ENCODE measurements at regions not wholly inside any gene's neighbourhood (a gene's known extent, or its start where the extent isn't known, plus 50 kb on each side); places are given as distances from the start of the nearest gene placed in this dataset.

DNA sequence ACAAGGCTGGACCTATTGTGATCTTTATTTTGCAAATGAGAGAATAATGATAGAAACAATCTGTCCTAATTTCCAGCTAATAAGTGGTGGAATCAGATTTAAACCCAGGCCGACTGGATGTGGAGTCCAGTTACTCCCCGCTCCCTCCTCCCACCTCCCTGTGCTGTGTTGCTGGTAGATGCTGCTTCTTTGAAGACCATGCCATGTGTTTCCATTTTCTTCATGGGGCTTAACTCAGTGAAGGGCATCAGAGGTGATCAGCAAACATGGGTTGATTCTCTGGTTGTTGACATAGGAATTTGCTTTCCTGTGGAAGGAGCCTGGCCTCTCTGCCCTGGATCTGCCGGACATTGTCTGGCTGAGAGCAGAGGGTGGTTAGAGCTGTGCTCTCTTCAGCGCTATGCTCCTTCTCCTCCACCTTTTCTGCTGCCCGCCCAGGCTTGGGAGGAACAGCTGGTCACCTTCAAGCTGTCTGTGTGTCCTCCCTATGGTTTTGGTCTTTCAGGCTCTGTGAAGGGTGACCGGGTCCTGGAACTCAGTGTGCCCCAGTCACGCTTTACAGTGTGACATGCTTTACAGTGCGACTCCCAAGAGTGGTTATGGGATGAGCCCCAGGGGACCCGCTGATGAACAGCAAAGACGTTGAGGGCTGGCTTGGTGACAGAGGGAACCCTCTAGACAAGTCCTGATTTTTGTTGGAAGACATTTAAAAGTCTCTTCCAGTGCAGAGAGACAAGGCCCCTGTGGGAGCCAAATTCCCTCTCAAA, 68.4 kb upstream of the RPS23 start:
- no peak for TF ChIP-seq EZH2phosphoT487 (IDR thresholded peaks at IDR 0.05; ENCODE audit: borderline replicate concordance, low read depth, low read length)
- TF ChIP-seq, protein P1, sequence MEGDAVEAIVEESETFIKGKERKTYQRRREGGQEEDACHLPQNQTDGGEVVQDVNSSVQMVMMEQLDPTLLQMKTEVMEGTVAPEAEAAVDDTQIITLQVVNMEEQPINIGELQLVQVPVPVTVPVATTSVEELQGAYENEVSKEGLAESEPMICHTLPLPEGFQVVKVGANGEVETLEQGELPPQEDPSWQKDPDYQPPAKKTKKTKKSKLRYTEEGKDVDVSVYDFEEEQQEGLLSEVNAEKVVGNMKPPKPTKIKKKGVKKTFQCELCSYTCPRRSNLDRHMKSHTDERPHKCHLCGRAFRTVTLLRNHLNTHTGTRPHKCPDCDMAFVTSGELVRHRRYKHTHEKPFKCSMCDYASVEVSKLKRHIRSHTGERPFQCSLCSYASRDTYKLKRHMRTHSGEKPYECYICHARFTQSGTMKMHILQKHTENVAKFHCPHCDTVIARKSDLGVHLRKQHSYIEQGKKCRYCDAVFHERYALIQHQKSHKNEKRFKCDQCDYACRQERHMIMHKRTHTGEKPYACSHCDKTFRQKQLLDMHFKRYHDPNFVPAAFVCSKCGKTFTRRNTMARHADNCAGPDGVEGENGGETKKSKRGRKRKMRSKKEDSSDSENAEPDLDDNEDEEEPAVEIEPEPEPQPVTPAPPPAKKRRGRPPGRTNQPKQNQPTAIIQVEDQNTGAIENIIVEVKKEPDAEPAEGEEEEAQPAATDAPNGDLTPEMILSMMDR (conservative IDR thresholded peaks at IDR 0.05; ENCODE audit: low read length), result no peak
- Histone ChIP-seq H2AFZ (ENCODE audit: low read length) (no peak overlapping the region), H3K4me1 (ENCODE audit: insufficient read depth, low read length, poor library complexity, severe bottlenecking) (no peaks in the 10 kb centered on the region), H3K36me3 (ENCODE audit: insufficient read depth, low read length) (no peaks in the 10 kb centered on the region), H4K20me1 (ENCODE audit: insufficient read depth, low read length) (no peaks in the 10 kb centered on the region), H3K9me3 (ENCODE audit: low read length) (no peaks in the 10 kb centered on the region), H3K4me2 (ENCODE audit: low read length) (no peak overlapping the region), H3K27ac (ENCODE audit: low read depth, low read length, poor library complexity, severe bottlenecking) (no peak overlapping the region), H3K79me2 (ENCODE audit: insufficient read depth, low read depth, low read length) (no peaks in the 10 kb centered on the region), H3K9me2 (ENCODE audit: insufficient read depth, low read length) (no peaks in the 10 kb centered on the region), H3K4me3 (ENCODE audit: low read depth, low read length, poor library complexity, severe bottlenecking) (no peak overlapping the region)
- ChIA-PET POLR2A (interaction anchor here (0.5 to 0.6 kb wide), 2 partner anchors 11 to 26 kb away, joined by 3 read pairs; no protein-coding TSS in a partner anchor), CTCF (ENCODE audit: unreplicated experiment) (no interaction called here)
- BruUV-seq (replicated peaks), result no TSS peak
- intact Hi-C loops (cut with micrococcal nuclease; ENCODE audit: unreplicated experiment), result no loop called here
- DNase-seq (ENCODE audit: low spot score), result no peak

DNA sequence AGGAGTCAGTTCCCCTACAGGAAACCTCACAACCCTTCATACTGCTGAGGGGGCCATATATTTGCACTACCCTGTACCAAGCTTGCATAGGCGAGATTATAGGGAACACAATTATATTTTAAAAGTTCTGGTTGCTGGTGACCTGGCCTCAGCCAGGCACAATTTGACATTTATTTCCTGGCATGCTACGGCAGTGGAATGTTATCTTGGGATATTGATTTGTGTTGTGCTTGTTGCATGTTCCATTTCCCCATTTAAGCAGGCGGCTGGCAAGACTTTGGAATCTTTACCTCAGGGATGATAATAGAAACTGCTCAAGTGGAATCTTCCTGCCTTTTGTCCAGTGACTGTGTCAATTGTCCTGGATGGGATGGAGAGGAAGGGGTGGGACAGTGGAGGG, 67.0 kb upstream of the RPS23 start:
- H3K4me3 ChIP-seq (ENCODE audit: low read depth, low read length, poor library complexity, severe bottlenecking), result no peak overlapping the region
- BruUV-seq (replicated peaks), result no TSS peak
- H3K9me3 ChIP-seq (ENCODE audit: low read length), result no peaks in the 10 kb centered on the region
- H3K9me2 ChIP-seq (ENCODE audit: insufficient read depth, low read length), result no peaks in the 10 kb centered on the region
- CTCF ChIA-PET (ENCODE audit: unreplicated experiment), result no interaction called here
- POLR2A ChIA-PET, result no interaction called here
- H4K20me1 ChIP-seq (ENCODE audit: insufficient read depth, low read length), result no peaks in the 10 kb centered on the region
- no peak overlapping the region for H2AFZ ChIP-seq (ENCODE audit: low read length)
- H3K36me3 ChIP-seq (ENCODE audit: insufficient read depth, low read length), result no peaks in the 10 kb centered on the region
- H3K27ac ChIP-seq (ENCODE audit: low read depth, low read length, poor library complexity, severe bottlenecking), result no peak overlapping the region
- H3K4me1 ChIP-seq (ENCODE audit: insufficient read depth, low read length, poor library complexity, severe bottlenecking), result no peaks in the 10 kb centered on the region
- TF ChIP-seq EZH2phosphoT487 (IDR thresholded peaks at IDR 0.05; ENCODE audit: borderline replicate concordance, low read depth, low read length), result no peak
- TF ChIP-seq, protein P1 (conservative IDR thresholded peaks at IDR 0.05; ENCODE audit: low read length), result no peak
- no peaks in the 10 kb centered on the region for H3K79me2 ChIP-seq (ENCODE audit: insufficient read depth, low read depth, low read length)
- no peak overlapping the region for H3K4me2 ChIP-seq (ENCODE audit: low read length)
- intact Hi-C loops (cut with micrococcal nuclease; ENCODE audit: unreplicated experiment), result no loop called here
- DNase-seq (ENCODE audit: low spot score), result no peak

DNA sequence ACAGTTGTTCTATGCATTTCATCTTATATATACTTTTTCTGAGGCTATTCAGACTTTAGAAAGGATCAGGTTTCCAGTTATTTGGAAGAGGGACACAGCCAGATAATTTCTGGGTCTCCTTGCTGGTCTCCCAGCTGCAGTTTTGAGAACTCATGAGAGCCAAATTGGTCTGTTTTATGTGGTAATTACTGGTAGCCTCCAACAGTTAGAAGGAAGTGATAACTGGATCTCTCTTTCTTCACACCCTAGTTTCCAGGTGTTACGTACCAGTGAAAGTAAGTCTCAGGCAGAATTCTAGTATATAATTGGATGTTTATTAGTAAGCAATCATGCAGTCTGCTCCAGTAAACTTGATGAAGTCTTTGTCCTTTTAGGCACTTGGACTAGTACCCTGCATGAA, 63.2 kb upstream of the RPS23 start:
- Histone ChIP-seq H3K79me2 (ENCODE audit: insufficient read depth, low read depth, low read length) (no peaks in the 10 kb centered on the region), H3K9me2 (ENCODE audit: insufficient read depth, low read length) (no peaks in the 10 kb centered on the region), H3K9me3 (ENCODE audit: low read length) (no peaks in the 10 kb centered on the region), H3K4me3 (ENCODE audit: low read depth, low read length, poor library complexity, severe bottlenecking) (no peak overlapping the region), H3K36me3 (ENCODE audit: insufficient read depth, low read length) (no peaks in the 10 kb centered on the region), H4K20me1 (ENCODE audit: insufficient read depth, low read length) (no peaks in the 10 kb centered on the region), H3K4me2 (ENCODE audit: low read length) (no peak overlapping the region), H3K27ac (ENCODE audit: low read depth, low read length, poor library complexity, severe bottlenecking) (no peak overlapping the region), H3K4me1 (ENCODE audit: insufficient read depth, low read length, poor library complexity, severe bottlenecking) (no peaks in the 10 kb centered on the region), H2AFZ (ENCODE audit: low read length) (no peak overlapping the region)
- BruUV-seq (replicated peaks), result no TSS peak
- TF ChIP-seq, protein P1 (conservative IDR thresholded peaks at IDR 0.05; ENCODE audit: low read length), result no peak
- TF ChIP-seq EZH2phosphoT487 (IDR thresholded peaks at IDR 0.05; ENCODE audit: borderline replicate concordance, low read depth, low read length), result no peak
- intact Hi-C loops (cut with micrococcal nuclease; ENCODE audit: unreplicated experiment), result no loop called here
- ChIA-PET POLR2A (interaction anchor here (1.2 kb wide), 1 partner anchor 35 kb away, joined by 3 read pairs; no protein-coding TSS in a partner anchor), CTCF (ENCODE audit: unreplicated experiment) (no interaction called here)
- DNase-seq (ENCODE audit: low spot score), result no peak
